Stimulated activated CD4-positive, alpha-beta T cell treated with anti-CD3 and anti-CD28 coated beads, Interleukin-4, amount 100 ng/mL, for 24 hours (primary cell): ENCODE measurements at regions not wholly inside any gene's neighbourhood (a gene's known extent, or its start where the extent isn't known, plus 50 kb on each side); places are given as distances from the start of the nearest gene placed in this dataset.

Source experiments
- DNase-seq: peaks from one replicate; pipeline ENCODE4 v3.0.0-alpha.2; 2020

GRCh38 chr2:11955884-11956291 lies 209.5 kb downstream of the LPIN1 start:
- no peak for DNase-seq

- DNase-seq, result no peak
These were observed 216.4 kb downstream of the LPIN1 start for GRCh38 chr2:11962707-11963328.

GRCh38 chr2:11963966-11964365 lies 217.5 kb downstream of the LPIN1 start:
- DNase-seq, result no peak

GRCh38 chr2:11967946-11968465 lies 221.6 kb downstream of the LPIN1 start:
- DNase-seq, result no peak

DNA sequence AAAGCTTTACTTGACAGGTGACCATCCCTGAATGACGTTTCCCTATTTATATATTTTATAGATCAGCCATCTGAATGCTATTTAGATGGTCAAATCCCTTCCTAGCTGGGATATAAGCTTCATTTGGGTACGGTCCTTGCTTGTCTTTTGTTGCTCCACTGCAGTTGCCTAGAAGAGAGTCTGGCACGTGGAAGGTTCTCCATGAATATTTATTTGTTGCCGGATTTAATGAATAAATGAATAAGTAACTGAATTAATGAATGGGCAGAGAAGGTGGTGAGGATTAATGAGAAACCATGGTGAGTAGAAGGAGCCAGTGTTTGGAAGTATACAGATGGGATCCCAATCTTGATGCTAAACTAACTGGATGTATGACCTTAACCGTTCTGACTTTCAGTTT lies 222.1 kb downstream of the LPIN1 start:
- no peak for DNase-seq

GRCh38 chr2:11969774-11970173 lies 223.3 kb downstream of the LPIN1 start:
- no peak for DNase-seq

DNA sequence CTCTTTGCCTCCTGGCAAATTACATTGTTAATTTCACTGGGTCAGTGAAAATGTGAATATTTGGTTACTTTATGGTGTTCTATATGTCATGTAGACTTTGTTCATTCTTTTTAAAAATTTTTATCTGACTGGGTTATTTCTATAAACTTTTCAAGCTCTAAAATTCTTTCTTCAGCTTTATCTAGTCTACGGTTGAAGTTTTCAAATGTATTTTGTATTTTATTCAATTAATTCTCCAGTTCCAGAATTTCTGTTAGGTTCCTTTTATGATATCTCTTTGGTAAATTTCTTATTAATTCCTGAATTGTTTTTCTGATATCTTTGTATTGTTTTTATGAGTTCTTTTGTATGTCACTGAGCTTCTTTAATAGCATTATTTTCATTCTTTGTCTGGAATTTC lies 228.1 kb downstream of the LPIN1 start:
- no peak for DNase-seq

DNA sequence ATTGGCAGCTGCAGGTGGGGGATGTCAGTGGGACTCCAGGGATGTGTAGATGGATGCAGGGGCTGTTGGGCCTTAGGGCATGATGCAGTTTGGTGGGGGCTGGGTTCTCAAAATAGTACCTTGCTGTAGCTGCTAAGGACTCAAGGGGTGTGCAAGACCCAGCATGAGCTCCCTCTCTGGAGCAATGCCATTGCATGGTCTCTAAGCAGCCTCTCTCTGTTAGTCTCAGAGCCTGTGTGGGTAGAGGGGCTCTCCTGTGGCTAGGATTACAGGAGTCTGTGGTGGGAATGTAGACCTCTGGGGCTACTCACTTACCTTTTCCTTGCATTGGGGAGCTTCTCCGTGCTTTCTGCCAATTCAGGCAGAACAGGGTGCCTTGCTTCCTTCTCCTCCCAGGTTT lies 228.9 kb downstream of the LPIN1 start:
- DNase-seq, result no peak

DNA sequence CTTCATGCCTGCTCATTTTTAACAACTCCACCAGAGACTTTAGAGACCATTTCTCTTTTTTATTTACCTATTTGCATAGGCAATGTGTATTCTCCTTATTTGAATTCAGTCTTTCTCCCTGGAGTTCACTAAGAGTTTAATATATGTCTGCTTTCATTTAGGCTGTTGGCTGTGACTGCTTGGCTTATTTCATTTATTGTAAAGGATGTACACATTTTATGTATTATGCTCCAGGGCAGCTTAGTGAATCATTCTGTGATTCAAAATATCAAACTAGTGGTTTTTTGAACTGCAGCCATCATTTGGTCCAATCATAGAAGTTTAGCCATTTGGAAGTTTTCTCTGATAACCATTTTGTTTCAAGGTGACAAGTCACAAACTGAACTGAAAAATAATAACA lies 229.6 kb downstream of the LPIN1 start:
- no peak for DNase-seq

DNA sequence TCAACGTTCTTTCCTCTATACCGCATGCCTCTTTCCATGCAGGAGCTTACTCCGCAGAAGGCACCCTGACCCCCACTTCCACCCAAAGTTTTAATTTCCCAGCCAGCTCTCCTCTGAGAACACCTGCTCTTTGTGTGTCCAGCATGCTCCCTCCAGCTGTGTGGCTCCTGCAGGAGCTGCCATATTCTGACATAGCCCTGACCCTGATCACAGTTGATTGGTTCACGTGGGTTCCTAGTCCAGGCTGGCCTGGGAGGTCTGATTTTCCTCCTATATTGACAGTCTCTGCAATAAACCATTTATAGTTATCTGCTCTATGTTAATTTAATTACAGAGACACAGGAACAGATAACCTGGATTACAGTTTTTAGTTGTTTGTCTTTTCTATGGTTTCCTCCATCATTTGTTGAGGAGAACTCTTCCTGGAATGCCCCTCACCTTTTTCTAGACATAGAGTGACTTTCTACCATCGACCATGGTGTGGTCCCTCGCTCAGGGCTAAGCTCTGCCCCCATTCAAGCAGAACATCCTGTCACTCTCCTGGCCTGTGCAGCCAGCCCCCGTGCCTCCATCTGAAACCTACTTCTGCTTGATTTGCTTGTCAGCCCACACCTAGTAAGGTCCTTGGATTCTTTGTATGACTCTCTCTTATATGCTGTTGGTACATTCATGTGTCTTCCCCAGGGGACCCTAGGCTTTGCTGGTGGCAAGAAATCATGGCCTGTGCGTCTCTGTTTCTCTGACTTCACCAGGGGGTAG lies 231.5 kb downstream of the LPIN1 start:
- DNase-seq, result no peak

DNA sequence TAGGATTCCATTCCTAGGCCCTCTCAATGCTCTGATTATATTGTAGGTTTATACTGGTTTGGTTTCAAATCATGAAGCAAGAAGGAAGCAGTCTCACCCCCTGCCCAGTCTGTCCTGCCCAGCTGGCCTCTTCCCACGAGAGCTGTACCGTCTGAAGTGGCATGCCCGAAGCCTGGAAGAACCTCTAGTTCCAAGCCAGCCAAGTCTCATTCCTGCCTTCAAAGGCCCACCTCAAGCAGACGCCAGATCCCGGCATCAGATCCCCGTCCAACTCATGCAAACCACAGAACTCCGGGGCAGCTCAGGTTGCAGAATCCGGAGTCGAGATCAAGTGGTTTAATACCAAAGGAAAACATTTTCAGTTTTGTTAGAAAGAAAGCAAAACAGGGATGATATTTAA lies 234.4 kb downstream of the LPIN1 start:
- no peak for DNase-seq

DNA sequence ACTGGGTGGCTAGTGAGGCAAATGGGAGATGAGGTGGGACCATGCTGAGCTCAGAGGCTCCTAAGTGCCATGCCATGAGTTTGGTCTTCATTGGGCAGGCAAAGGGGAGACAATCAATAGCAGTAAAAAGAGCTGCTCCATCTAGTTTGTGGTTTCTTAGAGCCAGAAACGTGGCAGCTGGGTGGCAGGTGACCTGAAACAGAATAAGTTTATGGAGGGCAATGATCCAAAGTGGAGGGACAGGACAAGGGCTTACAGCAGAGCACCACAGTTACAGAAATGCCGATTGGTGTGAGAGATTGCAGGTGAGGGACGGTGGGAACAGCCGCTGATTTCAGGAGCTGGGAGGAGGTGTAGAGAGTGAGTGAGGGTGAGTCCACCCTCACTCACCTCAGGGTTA lies 237.0 kb downstream of the LPIN1 start:
- no peak for DNase-seq

- DNase-seq, result no peak
These were observed 237.4 kb downstream of the LPIN1 start for GRCh38 chr2:11983870-11984269.

GRCh38 chr2:11984316-11985158 lies 238.1 kb downstream of the LPIN1 start:
- DNase-seq, result no peak

GRCh38 chr2:11985817-11986566 lies 239.6 kb downstream of the LPIN1 start:
- no peak for DNase-seq

DNA sequence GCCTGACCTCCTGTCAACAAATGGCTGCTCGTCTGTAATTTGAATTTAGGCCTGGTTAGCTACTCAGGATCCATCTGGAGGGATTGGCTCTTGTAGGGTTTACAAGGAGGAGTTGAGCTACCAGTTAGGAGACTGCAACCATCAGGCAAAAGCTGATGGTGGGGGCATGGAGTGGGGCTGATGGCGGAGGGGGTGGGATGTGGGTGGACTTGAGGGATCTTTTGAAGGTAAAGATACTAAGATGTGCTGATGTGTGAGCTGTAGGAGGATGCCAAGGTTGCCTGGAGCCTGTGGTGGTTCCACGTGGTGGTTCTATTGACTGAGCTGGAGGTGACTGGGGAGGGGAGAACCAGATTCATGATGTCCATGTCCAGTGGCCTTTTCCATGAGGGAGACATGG lies 240.7 kb downstream of the LPIN1 start:
- DNase-seq, result no peak

DNA sequence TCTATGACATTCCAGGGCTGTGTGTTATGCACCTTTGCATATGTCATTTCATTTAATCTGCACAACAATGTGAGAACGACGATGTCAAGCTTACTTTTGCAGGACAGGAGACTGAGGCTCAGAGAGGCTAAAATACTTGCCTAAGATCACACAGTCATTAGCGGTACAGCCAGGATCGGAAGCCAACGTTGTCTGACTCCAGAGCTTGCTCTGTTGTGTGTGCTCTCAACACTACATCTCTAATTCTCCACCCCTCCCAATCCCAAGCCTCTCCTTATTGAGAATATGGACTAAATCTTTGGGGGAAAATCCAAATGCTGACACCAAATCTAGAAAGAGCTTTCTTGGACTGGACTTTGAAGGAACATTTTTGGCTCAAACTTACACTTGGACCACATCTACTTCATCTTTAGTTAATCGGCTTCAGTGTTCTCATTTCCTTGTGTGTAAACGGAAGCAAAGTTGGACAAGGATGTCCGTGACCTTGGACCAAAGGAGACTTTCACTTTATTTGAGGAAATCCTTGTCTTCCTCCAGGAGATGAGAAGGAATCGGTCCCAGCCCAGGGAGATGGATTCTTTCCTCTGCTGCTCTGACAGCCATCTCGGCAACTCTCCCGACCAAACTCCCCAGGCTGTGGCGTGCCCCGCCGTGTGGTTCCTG lies 242.4 kb downstream of the LPIN1 start:
- DNase-seq, result no peak

DNA sequence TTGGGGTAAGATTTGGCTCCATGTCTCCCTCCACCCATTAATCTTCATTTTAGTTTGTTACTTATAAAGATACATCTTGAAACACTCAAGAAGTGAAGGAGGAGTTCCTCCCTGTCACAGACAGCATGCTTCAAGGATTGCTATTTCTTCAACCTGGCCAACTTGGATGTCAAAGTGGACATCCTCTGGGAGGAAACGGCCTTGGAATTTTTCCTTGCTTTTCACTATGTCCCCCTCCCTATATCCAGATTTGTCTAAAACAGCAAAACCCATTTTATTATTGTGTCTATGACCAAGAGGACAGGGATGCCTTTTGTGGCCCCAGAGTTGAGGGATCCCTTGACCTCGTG lies 242.9 kb downstream of the LPIN1 start:
- no peak for DNase-seq

DNA sequence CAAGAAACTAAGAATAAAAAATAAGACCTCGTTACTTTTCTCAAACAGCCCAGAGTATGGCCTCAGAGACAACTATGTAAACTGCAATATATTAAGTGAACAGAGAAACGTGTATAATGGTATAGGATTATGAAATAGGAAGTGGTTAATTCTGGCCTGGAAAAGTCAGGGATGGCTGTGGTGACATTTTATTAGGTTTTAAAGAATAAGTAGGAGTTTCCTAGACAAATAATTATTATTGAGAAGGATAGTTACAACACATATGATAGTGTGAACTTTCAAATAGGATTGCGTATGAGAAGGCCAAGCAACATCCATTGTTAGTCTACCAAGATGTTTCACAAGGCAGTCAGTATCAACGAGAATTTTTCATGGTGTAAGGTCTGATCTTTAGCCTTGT lies 244.1 kb downstream of the LPIN1 start:
- no peak for DNase-seq

DNA sequence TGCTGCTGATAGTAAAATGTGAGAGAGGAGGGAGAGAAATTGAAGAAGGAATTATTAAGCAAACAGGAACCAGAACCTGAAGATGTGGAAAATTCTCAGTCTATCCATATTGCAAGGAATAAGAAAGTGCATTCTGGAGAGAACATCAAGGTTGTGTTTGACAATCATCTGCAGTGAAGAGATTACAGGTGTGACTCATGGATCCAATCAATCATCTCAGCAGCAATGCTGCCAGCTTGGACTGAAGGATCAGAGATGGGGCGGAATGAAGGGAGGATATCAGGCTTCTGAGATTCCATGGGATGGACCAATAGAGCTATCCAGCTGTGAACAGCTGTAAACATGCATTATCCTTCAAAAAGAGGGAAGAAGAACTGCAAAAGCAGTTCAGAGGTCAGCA lies 247.3 kb downstream of the LPIN1 start:
- DNase-seq, result no peak

DNA sequence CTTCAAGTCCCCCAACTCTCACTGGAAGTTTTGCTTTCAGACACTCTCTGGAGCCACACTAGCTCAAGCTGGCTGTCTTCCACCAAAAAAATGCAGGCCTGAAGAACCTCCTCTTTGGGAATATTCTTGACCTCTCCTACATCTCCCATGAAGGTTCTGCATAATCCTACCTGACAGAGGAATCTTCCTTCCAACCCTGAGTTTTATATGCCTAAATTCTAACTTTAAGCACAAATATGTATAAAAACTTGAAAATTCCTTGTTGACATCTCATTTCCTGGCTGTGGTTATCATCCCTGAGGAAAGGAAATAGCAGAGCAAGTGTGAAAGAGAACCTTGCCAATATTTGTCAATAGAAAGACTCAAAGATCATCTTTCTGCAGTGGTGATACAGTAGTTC lies 249.0 kb downstream of the LPIN1 start:
- no peak for DNase-seq

DNA sequence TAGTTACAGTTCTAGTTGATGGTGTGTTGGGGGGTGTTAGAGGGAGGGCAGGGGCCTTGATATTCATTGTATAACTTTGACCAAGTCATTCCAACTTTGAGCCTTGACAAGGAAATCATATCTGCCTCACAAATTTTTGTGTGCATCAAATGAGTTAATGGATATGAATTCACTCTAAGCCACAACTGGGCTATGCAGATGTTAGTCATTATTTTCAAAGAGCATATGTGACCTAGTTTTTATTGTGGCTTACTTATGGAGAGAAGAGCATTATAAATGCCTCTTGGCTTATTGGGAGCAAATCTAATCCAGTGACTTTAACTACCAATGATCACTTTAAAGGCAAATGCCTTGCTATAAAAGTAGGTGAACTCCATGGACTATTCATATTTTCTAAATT lies 250.2 kb downstream of the LPIN1 start:
- no peak for DNase-seq

- DNase-seq, result no peak
These were observed 250.7 kb downstream of the LPIN1 start for GRCh38 chr2:11997142-11997541.
